ENCODE measurements at regions not wholly inside any gene's neighbourhood (a gene's known extent, or its start where the extent isn't known, plus 50 kb on each side); places are given as distances from the start of the nearest gene placed in this dataset.

- no peaks in the 10 kb centered on the region for H3K36me3 ChIP-seq (replicated peaks in 1 of 2; ENCODE audit: insufficient read depth in 1 of 2, low read depth in 2 of 2)
- TF ChIP-seq CTCF (IDR thresholded peaks at IDR 0.05): no peak
- no peak for TF ChIP-seq POLR2A (IDR thresholded peaks at IDR 0.05)
- H3K27me3 ChIP-seq: no peaks in the 10 kb centered on the region
- H3K27ac ChIP-seq: no peak overlapping the region
- intact Hi-C loops (cut with DNase I): no loop called here
- H3K4me1 ChIP-seq: no peaks in the 10 kb centered on the region
- H3K9me3 ChIP-seq: no peaks in the 10 kb centered on the region
- H3K4me3 ChIP-seq: no peak overlapping the region
- WGBS, 2 donors: 58 to 74% methylated on average over 3 of the region's 3 CpGs
- DNase-seq: no peak
- ATAC-seq: no peak
Observed at GRCh38 chrX:23482561-23482960, 147.9 kb downstream of the PTCHD1 start.

GRCh38 chrX:23483396-23483795, 148.7 kb downstream of the PTCHD1 start:
- 59 to 63% methylated on average over 3 of the region's 3 CpGs for WGBS, 2 donors
- Histone ChIP-seq H3K27ac (no peak overlapping the region), H3K4me3 (no peak overlapping the region), H3K4me1 (no peaks in the 10 kb centered on the region), H3K27me3 (no peaks in the 10 kb centered on the region), H3K36me3 (replicated peaks in 1 of 2; ENCODE audit: insufficient read depth in 1 of 2, low read depth in 2 of 2) (no peaks in the 10 kb centered on the region), H3K9me3 (no peaks in the 10 kb centered on the region)
- TF ChIP-seq CTCF (IDR thresholded peaks at IDR 0.05) (no peak), POLR2A (IDR thresholded peaks at IDR 0.05) (no peak)
- DNase-seq (no peak), ATAC-seq (no peak)
- intact Hi-C loops (cut with DNase I): no loop called here

GRCh38 chrX:23493941-23494374, 159.3 kb downstream of the PTCHD1 start:
- 6 to 14% methylated on average over 3 of the region's 3 CpGs for WGBS, 2 donors
- Histone ChIP-seq H3K27ac (peak overlapping the region in 3 of 4 donors; percentile 11 to 68 (median 59)), H3K4me3 (no peak overlapping the region), H3K36me3 (replicated peaks in 1 of 2; ENCODE audit: insufficient read depth in 1 of 2, low read depth in 2 of 2) (no peaks in the 10 kb centered on the region), H3K9me3 (no peaks in the 10 kb centered on the region), H3K27me3 (no peaks in the 10 kb centered on the region), H3K4me1 (peaks cover 15% of the 10 kb centered on the region)
- peak; percentile 48 to 72 (median 64) for DNase-seq
- TF ChIP-seq POLR2A (IDR thresholded peaks at IDR 0.05) (no peak), CTCF (IDR thresholded peaks at IDR 0.05) (peak in 1 of 7 experiments; percentile 9)
- ATAC-seq: peak; percentile 93
- intact Hi-C loops (cut with DNase I): no loop called here

- 78 to 98% methylated on average over 10 to 12 of the region's 12 CpGs for WGBS, 2 donors
- DNase-seq (no peak), ATAC-seq (no peak)
- intact Hi-C loops (cut with DNase I): no loop called here
- Histone ChIP-seq H3K27ac (peak overlapping the region in 2 of 4 donors; percentile 59 to 68), H3K4me1 (peaks cover 15% of the 10 kb centered on the region), H3K9me3 (no peaks in the 10 kb centered on the region), H3K27me3 (no peaks in the 10 kb centered on the region), H3K36me3 (replicated peaks in 1 of 2; ENCODE audit: insufficient read depth in 1 of 2, low read depth in 2 of 2) (no peaks in the 10 kb centered on the region), H3K4me3 (no peak overlapping the region)
- no peak for TF ChIP-seq POLR2A (IDR thresholded peaks at IDR 0.05)
- TF ChIP-seq CTCF (IDR thresholded peaks at IDR 0.05): no peak
Observed at GRCh38 chrX:23494741-23495140, 160.1 kb downstream of the PTCHD1 start.

GRCh38 chrX:23497919-23498318, 163.3 kb downstream of the PTCHD1 start:
- Histone ChIP-seq H3K27ac (no peak overlapping the region), H3K4me1 (peaks cover 26% of the 10 kb centered on the region), H3K36me3 (replicated peaks in 1 of 2; ENCODE audit: insufficient read depth in 1 of 2, low read depth in 2 of 2) (no peaks in the 10 kb centered on the region), H3K4me3 (no peak overlapping the region), H3K9me3 (no peaks in the 10 kb centered on the region), H3K27me3 (no peaks in the 10 kb centered on the region)
- ATAC-seq (no peak), DNase-seq (no peak)
- TF ChIP-seq POLR2A (IDR thresholded peaks at IDR 0.05): no peak
- intact Hi-C loops (cut with DNase I): no loop called here

Data from body of pancreas (tissue), 4 donors.